ENCODE measurements at regions not wholly inside any gene's neighbourhood (a gene's known extent, or its start where the extent isn't known, plus 50 kb on each side); places are given as distances from the start of the nearest gene placed in this dataset.
A peak's percentile ranks its signal among the peaks of the same experiment; 100 is the strongest.

GRCh38 chr2:36277881-36278523, 77.6 kb upstream of the CRIM1 start:
- TF ChIP-seq CTCF (conservative IDR thresholded peaks at IDR 0.05; ENCODE audit: low read depth, low read length) (no peak), EZH2 (IDR thresholded peaks at IDR 0.05; ENCODE audit: borderline replicate concordance, low read depth, low read length, poor library complexity, severe bottlenecking) (no peak)
- H3K9me3 ChIP-seq (ENCODE audit: low read depth, low read length, poor library complexity, severe bottlenecking): no peaks in the 10 kb centered on the region
- H3K27ac ChIP-seq (ENCODE audit: low read depth, low read length, poor library complexity, severe bottlenecking): no peak overlapping the region
- H3K36me3 ChIP-seq (ENCODE audit: insufficient read depth, low read length, poor library complexity, severe bottlenecking): no peaks in the 10 kb centered on the region
- H3K27me3 ChIP-seq (replicated peaks; ENCODE audit: insufficient read depth, low read depth, low read length, poor library complexity): no peaks in the 10 kb centered on the region
- intact Hi-C loops (cut with micrococcal nuclease; ENCODE audit: unreplicated experiment): loop anchor here (10.0 kb wide), 1 partner anchor 187 kb away; no protein-coding TSS in a partner anchor
- BruUV-seq (replicated peaks): no TSS peak
- H3K4me1 ChIP-seq (ENCODE audit: insufficient read depth, low read length, poor library complexity, severe bottlenecking): no peaks in the 10 kb centered on the region
- no peak overlapping the region for H3K4me3 ChIP-seq (ENCODE audit: low read depth, low read length, poor library complexity, severe bottlenecking)
- ChIA-PET CTCF (no interaction called here), POLR2A (ENCODE audit: low non-redundant PET) (no interaction called here)
- DNase-seq (ENCODE audit: low spot score): no peak

GRCh38 chr2:36277146-36277808, 78.3 kb upstream of the CRIM1 start:
- H3K4me1 ChIP-seq (ENCODE audit: insufficient read depth, low read length, poor library complexity, severe bottlenecking): no peaks in the 10 kb centered on the region
- H3K27ac ChIP-seq (ENCODE audit: low read depth, low read length, poor library complexity, severe bottlenecking): no peak overlapping the region
- BruUV-seq (replicated peaks): no TSS peak
- no peak for DNase-seq (ENCODE audit: low spot score)
- ChIA-PET POLR2A (ENCODE audit: low non-redundant PET) (no interaction called here), CTCF (no interaction called here)
- no peak overlapping the region for H3K4me3 ChIP-seq (ENCODE audit: low read depth, low read length, poor library complexity, severe bottlenecking)
- intact Hi-C loops (cut with micrococcal nuclease; ENCODE audit: unreplicated experiment): loop anchor here (10.0 kb wide), 1 partner anchor 188 kb away; no protein-coding TSS in a partner anchor
- no peaks in the 10 kb centered on the region for H3K36me3 ChIP-seq (ENCODE audit: insufficient read depth, low read length, poor library complexity, severe bottlenecking)
- H3K27me3 ChIP-seq (replicated peaks; ENCODE audit: insufficient read depth, low read depth, low read length, poor library complexity): no peaks in the 10 kb centered on the region
- no peak for TF ChIP-seq CTCF (conservative IDR thresholded peaks at IDR 0.05; ENCODE audit: low read depth, low read length)
- TF ChIP-seq EZH2 (IDR thresholded peaks at IDR 0.05; ENCODE audit: borderline replicate concordance, low read depth, low read length, poor library complexity, severe bottlenecking): no peak
- H3K9me3 ChIP-seq (ENCODE audit: low read depth, low read length, poor library complexity, severe bottlenecking): no peaks in the 10 kb centered on the region

- H3K27ac ChIP-seq (ENCODE audit: low read depth, low read length, poor library complexity, severe bottlenecking): no peak overlapping the region
- no TSS peak for BruUV-seq (replicated peaks)
- peaks cover 13% of the 10 kb centered on the region for H3K4me1 ChIP-seq (ENCODE audit: insufficient read depth, low read length, poor library complexity, severe bottlenecking)
- intact Hi-C loops (cut with micrococcal nuclease; ENCODE audit: unreplicated experiment): loop anchor here (10.0 kb wide), 1 partner anchor 194 kb away; no protein-coding TSS in a partner anchor
- POLR2A ChIA-PET (ENCODE audit: low non-redundant PET): no interaction called here
- CTCF ChIA-PET: no interaction called here
- no peaks in the 10 kb centered on the region for H3K36me3 ChIP-seq (ENCODE audit: insufficient read depth, low read length, poor library complexity, severe bottlenecking)
- no peaks in the 10 kb centered on the region for H3K27me3 ChIP-seq (replicated peaks; ENCODE audit: insufficient read depth, low read depth, low read length, poor library complexity)
- H3K4me3 ChIP-seq (ENCODE audit: low read depth, low read length, poor library complexity, severe bottlenecking): no peak overlapping the region
- no peaks in the 10 kb centered on the region for H3K9me3 ChIP-seq (ENCODE audit: low read depth, low read length, poor library complexity, severe bottlenecking)
- TF ChIP-seq CTCF (conservative IDR thresholded peaks at IDR 0.05; ENCODE audit: low read depth, low read length): no peak
- no peak for TF ChIP-seq EZH2 (IDR thresholded peaks at IDR 0.05; ENCODE audit: borderline replicate concordance, low read depth, low read length, poor library complexity, severe bottlenecking)
- peak; percentile 63 for DNase-seq (ENCODE audit: low spot score)
Observed at GRCh38 chr2:36271266-36271665, 84.3 kb upstream of the CRIM1 start.
